OCI-LY7 (cell line): ENCODE measurements at regions not wholly inside any gene's neighbourhood (a gene's known extent, or its start where the extent isn't known, plus 50 kb on each side); places are given as distances from the start of the nearest gene placed in this dataset.

Source experiments
- CTCF ChIP-seq: fragments of 200-600 bp; sonication (generic); conservative IDR thresholded peaks from 2 replicates; pipeline ENCODE4 v1.5.1; 2014; ENCODE audit warnings: mild to moderate bottlenecking, antibody characterized with exemption, low read length, moderate library complexity, mixed read lengths
- EZH2phosphoT487 ChIP-seq: fragments of 200-600 bp; sonication (generic); IDR thresholded peaks from 2 replicates; pipeline ENCODE4 v1.6.1; 2018; ENCODE audit warnings: low read depth, borderline replicate concordance, mild to moderate bottlenecking, mixed run types, antibody characterized with exemption, low read length, moderate library complexity, mixed read lengths

GRCh38 chr11:70834277-70834940, 418.0 kb downstream of the SHANK2 start:
- TF ChIP-seq CTCF (no peak), EZH2phosphoT487 (no peak)
